Tongue (tissue), 1 donor: ENCODE measurements at regions not wholly inside any gene's neighbourhood (a gene's known extent, or its start where the extent isn't known, plus 50 kb on each side); places are given as distances from the start of the nearest gene placed in this dataset.
A peak's percentile ranks its signal among the peaks of the same experiment; 100 is the strongest.
"Not testable (repeated sequence)": the region's sequence is repeated elsewhere in the genome, so short reads cannot be mapped to it uniquely, and the experiment has no call there.

Source experiments
- DNase-seq: peaks from one replicate; pipeline ENCODE4 v3.0.0-alpha.2; 2015

GRCh38 chr1:96513136-96513535, 208.4 kb upstream of the PTBP2 start:
- no peak for DNase-seq

GRCh38 chr1:96515430-96515829, 206.2 kb upstream of the PTBP2 start:
- no peak for DNase-seq

- no peak for DNase-seq
Measured at GRCh38 chr1:96515925-96516324, 205.7 kb upstream of the PTBP2 start.

GRCh38 chr1:96519851-96520578, 201.6 kb upstream of the PTBP2 start:
- peak; percentile 15 for DNase-seq

GRCh38 chr1:96520579-96520947, 201.0 kb upstream of the PTBP2 start:
- peak; percentile 44 for DNase-seq

- DNase-seq: no peak
Measured at GRCh38 chr1:96521010-96521409, 200.6 kb upstream of the PTBP2 start.

- DNase-seq: no peak
Measured at GRCh38 chr1:96521994-96522760, 199.4 kb upstream of the PTBP2 start.

- no peak for DNase-seq
Measured at GRCh38 chr1:96522927-96523326, 198.7 kb upstream of the PTBP2 start.

- DNase-seq: no peak
Measured at GRCh38 chr1:96524100-96524499, 197.5 kb upstream of the PTBP2 start.

GRCh38 chr1:96525657-96526557, 195.7 kb upstream of the PTBP2 start:
- peak; percentile 46 for DNase-seq

GRCh38 chr1:96528672-96529071, 192.9 kb upstream of the PTBP2 start:
- not testable (repeated sequence) for DNase-seq

GRCh38 chr1:96533820-96534219, 187.8 kb upstream of the PTBP2 start:
- no peak for DNase-seq

GRCh38 chr1:96536581-96536980, 185.0 kb upstream of the PTBP2 start:
- no peak for DNase-seq

- peak; percentile 66 for DNase-seq
Measured at GRCh38 chr1:96538111-96538641, 183.4 kb upstream of the PTBP2 start.

- peak; percentile 95 for DNase-seq
Measured at GRCh38 chr1:96538883-96539282, 182.7 kb upstream of the PTBP2 start.

- no peak for DNase-seq
Measured at GRCh38 chr1:96541491-96541890, 180.1 kb upstream of the PTBP2 start.

- DNase-seq: no peak
Measured at GRCh38 chr1:96544051-96544830, 177.3 kb upstream of the PTBP2 start.

- DNase-seq: no peak
Measured at GRCh38 chr1:96544831-96545221, 176.8 kb upstream of the PTBP2 start.

- no peak for DNase-seq
Measured at GRCh38 chr1:96545935-96546656, 175.5 kb upstream of the PTBP2 start.

- DNase-seq: no peak
Measured at GRCh38 chr1:96550061-96550460, 171.5 kb upstream of the PTBP2 start.

GRCh38 chr1:96552451-96552850, 169.1 kb upstream of the PTBP2 start:
- DNase-seq: no peak
